DLD1 (cell line): ENCODE measurements at regions not wholly inside any gene's neighbourhood (a gene's known extent, or its start where the extent isn't known, plus 50 kb on each side); places are given as distances from the start of the nearest gene placed in this dataset.

Source experiments
- in situ Hi-C: cut with HindIII; loops from 2 replicates; pipeline ENCODE4 v1.10.0; 2017; ENCODE audit warnings: low sequenced_read_pairs

GRCh38 chr2:12183032-12183645 is 436.7 kb downstream of the LPIN1 start:
- in situ Hi-C loops: no loop called here

- in situ Hi-C loops: no loop called here
Measured at GRCh38 chr2:12192762-12193161, 446.3 kb downstream of the LPIN1 start.

- in situ Hi-C loops: no loop called here
Measured at GRCh38 chr2:12194968-12195367, 448.5 kb downstream of the LPIN1 start.

- in situ Hi-C loops: no loop called here
Measured at GRCh38 chr2:12196495-12196894, 450.1 kb downstream of the LPIN1 start.

- in situ Hi-C loops: no loop called here
Measured at GRCh38 chr2:12197133-12197532, 450.7 kb downstream of the LPIN1 start.

GRCh38 chr2:12199491-12200211 is 453.2 kb downstream of the LPIN1 start:
- in situ Hi-C loops: no loop called here

- in situ Hi-C loops: no loop called here
Measured at GRCh38 chr2:12201369-12201768, 454.9 kb downstream of the LPIN1 start.

GRCh38 chr2:12202313-12203075 is 456.1 kb downstream of the LPIN1 start:
- in situ Hi-C loops: no loop called here

GRCh38 chr2:12203528-12203927 is 457.1 kb downstream of the LPIN1 start:
- in situ Hi-C loops: no loop called here

- in situ Hi-C loops: no loop called here
Measured at GRCh38 chr2:12205086-12205485, 458.7 kb downstream of the LPIN1 start.

- in situ Hi-C loops: no loop called here
Measured at GRCh38 chr2:12207491-12207890, 461.1 kb downstream of the LPIN1 start.

GRCh38 chr2:12210016-12210933 is 463.8 kb downstream of the LPIN1 start:
- in situ Hi-C loops: no loop called here

GRCh38 chr2:12211326-12212175 is 465.1 kb downstream of the LPIN1 start:
- in situ Hi-C loops: no loop called here

- in situ Hi-C loops: no loop called here
Measured at GRCh38 chr2:12212841-12213597, 466.6 kb downstream of the LPIN1 start.

GRCh38 chr2:12217175-12217574 is 470.7 kb downstream of the LPIN1 start:
- in situ Hi-C loops: no loop called here

- in situ Hi-C loops: no loop called here
Measured at GRCh38 chr2:12219761-12220160, 473.3 kb downstream of the LPIN1 start.

- in situ Hi-C loops: no loop called here
Measured at GRCh38 chr2:12221584-12221983, 475.2 kb downstream of the LPIN1 start.

- in situ Hi-C loops: no loop called here
Measured at GRCh38 chr2:12222554-12222953, 476.1 kb downstream of the LPIN1 start.

- in situ Hi-C loops: no loop called here
Measured at GRCh38 chr2:12223732-12224131, 477.3 kb downstream of the LPIN1 start.
